Brain microvascular endothelial cell (primary cell): ENCODE measurements at regions not wholly inside any gene's neighbourhood (a gene's known extent, or its start where the extent isn't known, plus 50 kb on each side); places are given as distances from the start of the nearest gene placed in this dataset.
A peak's percentile ranks its signal among the peaks of the same experiment; 100 is the strongest.

Experiments
- DNase-seq: peaks from one replicate; pipeline ENCODE4 v3.0.0-alpha.2; 2020
- H3K27ac ChIP-seq: fragments of 250-450 bp; sonication (Bioruptor Pico); 2 replicates; pipeline ENCODE4 v1.5.1; 2020; ENCODE audit warnings: mild to moderate bottlenecking, moderate library complexity
- H3K27me3 ChIP-seq: fragments of 250-450 bp; sonication (Bioruptor Pico); replicated peaks from 2 replicates; pipeline ENCODE4 v1.5.1; 2020; ENCODE audit warnings: mild to moderate bottlenecking
- H3K36me3 ChIP-seq: fragments of 250-450 bp; sonication (Bioruptor Pico); replicated peaks from 2 replicates; pipeline ENCODE4 v1.5.1; 2020; ENCODE audit warnings: mild to moderate bottlenecking
- H3K4me3 ChIP-seq: 2 replicates; pipeline ENCODE4 v1.5.1; 2011; ENCODE audit warnings: low read depth, mild to moderate bottlenecking, control low read depth, low read length, moderate library complexity
- in situ Hi-C: cut with HindIII; loops from 2 replicates; pipeline ENCODE4 v1.10.0; 2017; ENCODE audit warnings: low sequenced_read_pairs, low pct_ligation_motif_present
- TF ChIP-seq, protein P1 (sequence below): IDR thresholded peaks from 2 replicates; pipeline ENCODE4 v1.5.1; 2011; ENCODE audit warnings: low read depth, mild to moderate bottlenecking, moderate library complexity, low read length, control low read depth, inconsistent platforms; ENCODE audit errors: missing control alignments

- DNase-seq = no peak
- H3K36me3 ChIP-seq = no peaks in the 10 kb centered on the region
- TF ChIP-seq, protein P1, sequence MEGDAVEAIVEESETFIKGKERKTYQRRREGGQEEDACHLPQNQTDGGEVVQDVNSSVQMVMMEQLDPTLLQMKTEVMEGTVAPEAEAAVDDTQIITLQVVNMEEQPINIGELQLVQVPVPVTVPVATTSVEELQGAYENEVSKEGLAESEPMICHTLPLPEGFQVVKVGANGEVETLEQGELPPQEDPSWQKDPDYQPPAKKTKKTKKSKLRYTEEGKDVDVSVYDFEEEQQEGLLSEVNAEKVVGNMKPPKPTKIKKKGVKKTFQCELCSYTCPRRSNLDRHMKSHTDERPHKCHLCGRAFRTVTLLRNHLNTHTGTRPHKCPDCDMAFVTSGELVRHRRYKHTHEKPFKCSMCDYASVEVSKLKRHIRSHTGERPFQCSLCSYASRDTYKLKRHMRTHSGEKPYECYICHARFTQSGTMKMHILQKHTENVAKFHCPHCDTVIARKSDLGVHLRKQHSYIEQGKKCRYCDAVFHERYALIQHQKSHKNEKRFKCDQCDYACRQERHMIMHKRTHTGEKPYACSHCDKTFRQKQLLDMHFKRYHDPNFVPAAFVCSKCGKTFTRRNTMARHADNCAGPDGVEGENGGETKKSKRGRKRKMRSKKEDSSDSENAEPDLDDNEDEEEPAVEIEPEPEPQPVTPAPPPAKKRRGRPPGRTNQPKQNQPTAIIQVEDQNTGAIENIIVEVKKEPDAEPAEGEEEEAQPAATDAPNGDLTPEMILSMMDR = no peak
- H3K27ac ChIP-seq = no peak overlapping the region
- in situ Hi-C loops = no loop called here
- H3K27me3 ChIP-seq = no peaks in the 10 kb centered on the region
- no peak overlapping the region for H3K4me3 ChIP-seq
Observed at GRCh38 chr2:83063933-83064332, 1395.1 kb downstream of the SUCLG1 start.

- Histone ChIP-seq H3K36me3 (no peaks in the 10 kb centered on the region), H3K27me3 (no peaks in the 10 kb centered on the region), H3K27ac (no peak overlapping the region), H3K4me3 (no peak overlapping the region)
- TF ChIP-seq, protein P1 = no peak
- DNase-seq = no peak
- in situ Hi-C loops = no loop called here
Observed at GRCh38 chr2:83063511-83063910, 1395.6 kb downstream of the SUCLG1 start.

DNA sequence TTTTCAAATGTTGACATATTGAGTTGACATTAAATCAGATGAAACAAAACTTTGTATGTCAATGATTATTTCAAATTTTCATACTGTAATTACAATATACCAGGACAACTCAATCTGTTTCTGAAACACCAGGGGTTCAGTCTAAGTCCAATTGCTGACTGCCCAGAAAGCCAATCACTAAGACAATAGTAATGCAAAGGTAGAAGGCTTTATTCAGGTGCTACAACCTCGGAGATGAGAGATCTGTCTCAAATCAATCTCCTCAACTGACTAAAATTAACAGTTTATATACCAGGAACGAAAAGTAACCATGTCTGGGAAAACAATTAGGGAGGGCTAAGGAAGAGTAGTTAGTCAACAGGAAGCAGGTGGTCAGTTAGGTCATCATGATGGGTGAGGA is 1400.4 kb downstream of the SUCLG1 start:
- in situ Hi-C loops = no loop called here
- TF ChIP-seq, protein P1 = no peak
- H3K27me3 ChIP-seq = no peaks in the 10 kb centered on the region

GRCh38 chr2:83055376-83056010 is 1403.6 kb downstream of the SUCLG1 start:
- Histone ChIP-seq H3K4me3 (no peak overlapping the region), H3K27ac (peak overlapping the region; percentile 65), H3K27me3 (no peaks in the 10 kb centered on the region), H3K36me3 (no peaks in the 10 kb centered on the region)
- DNase-seq = peak; percentile 84
- TF ChIP-seq, protein P1 = no peak
- in situ Hi-C loops = no loop called here

More for the DNA sequence above, 1400.4 kb downstream of the SUCLG1 start:
- Histone ChIP-seq H3K27ac (no peak overlapping the region), H3K36me3 (no peaks in the 10 kb centered on the region), H3K4me3 (no peak overlapping the region)
- no peak for DNase-seq

DNA sequence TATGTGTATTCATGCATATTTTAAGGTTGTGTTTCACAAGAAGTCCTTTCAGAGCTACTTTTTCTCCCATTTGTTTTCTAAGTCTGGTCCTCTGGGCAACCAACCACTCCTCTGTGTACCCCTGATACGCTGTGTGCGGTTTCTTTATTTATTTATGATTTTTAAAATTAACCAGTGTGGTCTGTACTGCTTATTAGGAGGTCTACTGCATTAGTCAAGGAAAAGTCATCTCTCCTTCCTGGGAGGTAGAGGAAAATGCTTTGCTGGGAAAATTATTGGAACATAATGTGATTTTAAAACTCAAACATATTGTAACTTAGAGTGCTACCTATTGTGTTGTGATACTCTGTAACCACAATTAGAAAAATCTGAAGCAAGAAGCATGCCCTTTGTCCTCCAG is 1404.3 kb downstream of the SUCLG1 start:
- no peak for DNase-seq

More for the DNA sequence above, 1404.3 kb downstream of the SUCLG1 start:
- Histone ChIP-seq H3K4me3 (no peak overlapping the region), H3K27me3 (no peaks in the 10 kb centered on the region), H3K36me3 (no peaks in the 10 kb centered on the region), H3K27ac (peak overlapping the region; percentile 65)
- in situ Hi-C loops = no loop called here
- TF ChIP-seq, protein P1 = no peak
